ENCODE measurements at regions not wholly inside any gene's neighbourhood (a gene's known extent, or its start where the extent isn't known, plus 50 kb on each side); places are given as distances from the start of the nearest gene placed in this dataset.

DNA sequence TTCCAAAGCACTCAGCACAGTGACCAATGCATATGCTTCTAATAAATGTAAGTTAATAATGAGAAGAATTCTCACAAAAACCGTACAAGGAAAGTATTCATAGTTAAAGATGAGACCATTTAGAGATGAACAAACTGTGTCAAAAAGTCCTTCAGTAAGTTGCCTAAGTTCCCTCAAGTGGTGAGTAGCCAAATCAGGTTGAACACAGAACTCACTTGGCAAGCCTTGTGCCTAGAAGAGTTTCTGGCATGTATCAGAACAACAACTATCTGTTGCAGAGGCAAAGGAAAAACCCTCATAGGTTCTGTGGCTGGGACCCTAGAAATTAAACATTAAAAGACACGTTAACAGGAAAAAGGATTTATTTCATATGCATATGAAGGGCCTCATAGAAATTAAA is 129.6 kb upstream of the DOK5 start:
- H4K5ac ChIP-seq (ENCODE audit: insufficient read length, low read depth, low read length), result no peak overlapping the region
- H3K9me3 ChIP-seq (ENCODE audit: insufficient read depth in 2 of 2, low read depth in 1 of 2, low read length in 1 of 2), result no peaks in the 10 kb centered on the region
- no peak overlapping the region for H2BK15ac ChIP-seq (ENCODE audit: low read length)
- H2BK5ac ChIP-seq (ENCODE audit: low read depth, low read length), result peak overlapping the region; percentile 35; the same call in 1 of the 2 replicates
- H2BK12ac ChIP-seq (ENCODE audit: low read depth, low read length), result no peak overlapping the region
- H3K4me3 ChIP-seq (ENCODE audit: extremely low read depth in 1 of 4, insufficient read depth in 2 of 4, low read depth in 3 of 4, low read length in 4 of 4), result no peak overlapping the region
- H3K79me1 ChIP-seq (ENCODE audit: low read depth, low read length), result no peaks in the 10 kb centered on the region
- no peak overlapping the region for H4K8ac ChIP-seq (ENCODE audit: extremely low read depth, insufficient read depth, low read length)
- no peaks in the 10 kb centered on the region for H3K27me3 ChIP-seq (replicated peaks in 1 of 4; ENCODE audit: control insufficient read depth in 3 of 4, extremely low read depth in 1 of 4, insufficient read depth in 3 of 4, low read length in 3 of 4)
- no peak overlapping the region for H3K56ac ChIP-seq (replicated peaks; ENCODE audit: insufficient read length, low read depth, low read length)
- H3K4me2 ChIP-seq (ENCODE audit: insufficient read depth in 1 of 2, low read depth in 2 of 2, low read length in 2 of 2), result no peak overlapping the region
- FAIRE-seq (no peak), DNase-seq (ENCODE audit: low read depth in 1 of 2, low spot score in 2 of 2) (no peak)
- H3K23me2 ChIP-seq (ENCODE audit: low read depth, low read length), result no peaks in the 10 kb centered on the region
- ChIA-PET POLR2A (ENCODE audit: partially characterized antibody) (no interaction called here), CTCF (ENCODE audit: partially characterized antibody) (no interaction called here)
- H3K18ac ChIP-seq (ENCODE audit: extremely low read depth, low read length), result no peak overlapping the region
- no peaks in the 10 kb centered on the region for H4K20me1 ChIP-seq (replicated peaks in 1 of 2; ENCODE audit: control insufficient read depth in 1 of 2, insufficient read depth in 2 of 2, low read length in 2 of 2)
- H3K4me1 ChIP-seq (replicated peaks in 1 of 4; ENCODE audit: control insufficient read depth in 3 of 4, insufficient read depth in 4 of 4, low read length in 3 of 4), result peaks cover 0 to 9% (median 3%) of the 10 kb centered on the region in 4 experiments; a peak in 4 of 7 replicates
- peak overlapping the region; percentile 11; the same call in 1 of the 2 replicates for H2BK20ac ChIP-seq (ENCODE audit: low read length)
- no peak overlapping the region for H3K23ac ChIP-seq (ENCODE audit: insufficient read length)
- H3K9ac ChIP-seq (replicated peaks in 1 of 4; ENCODE audit: extremely low read depth in 1 of 4, low read depth in 3 of 4, low read length in 3 of 4), result no peak overlapping the region
- 51% methylated on average over 2 of the region's 2 CpGs; no CpG with 5 or more reads in 1 of the 2 experiments for WGBS, 2 experiments (ENCODE audit: extremely low coverage in 1 of 2, insufficient coverage in 1 of 2, insufficient read length in 1 of 2, insufficient replicate concordance in 2 of 2, low coverage in 1 of 2, low lambda C conversion rate in 2 of 2, missing lambda C conversion rate in 1 of 2)
- H4K91ac ChIP-seq (replicated peaks; ENCODE audit: insufficient read length, low read length), result no peak overlapping the region
- H3K4ac ChIP-seq (replicated peaks; ENCODE audit: insufficient read length, low read depth, low read length), result no peak overlapping the region
- TF ChIP-seq CREB1 (IDR thresholded peaks at IDR 0.05) (no peak), EZH2 (IDR thresholded peaks at IDR 0.05; ENCODE audit: low read depth, low read length, severe bottlenecking) (no peak), BACH1 (IDR thresholded peaks at IDR 0.05; ENCODE audit: low read length) (no peak), POLR2AphosphoS5 (IDR thresholded peaks at IDR 0.05; ENCODE audit: low read depth, low read length) (no peak), GABPA (IDR thresholded peaks at IDR 0.05; ENCODE audit: borderline replicate concordance, insufficient read depth, low read length) (no peak), KDM5A (IDR thresholded peaks at IDR 0.05; ENCODE audit: low read length) (no peak), SUZ12 (IDR thresholded peaks at IDR 0.05; ENCODE audit: low read length) (no peak), YY1 (IDR thresholded peaks at IDR 0.05; ENCODE audit: low read depth, low read length) (no peak), JUND (IDR thresholded peaks at IDR 0.05; ENCODE audit: low read length) (no peak), SIX5 (IDR thresholded peaks at IDR 0.05; ENCODE audit: low read depth, low read length) (no peak), SIN3A (conservative IDR thresholded peaks at IDR 0.05 in 1 of 2, IDR thresholded peaks at IDR 0.05 in 1 of 2; ENCODE audit: low read depth in 1 of 2, low read length in 2 of 2) (no peak)
- TF ChIP-seq, protein P1, sequence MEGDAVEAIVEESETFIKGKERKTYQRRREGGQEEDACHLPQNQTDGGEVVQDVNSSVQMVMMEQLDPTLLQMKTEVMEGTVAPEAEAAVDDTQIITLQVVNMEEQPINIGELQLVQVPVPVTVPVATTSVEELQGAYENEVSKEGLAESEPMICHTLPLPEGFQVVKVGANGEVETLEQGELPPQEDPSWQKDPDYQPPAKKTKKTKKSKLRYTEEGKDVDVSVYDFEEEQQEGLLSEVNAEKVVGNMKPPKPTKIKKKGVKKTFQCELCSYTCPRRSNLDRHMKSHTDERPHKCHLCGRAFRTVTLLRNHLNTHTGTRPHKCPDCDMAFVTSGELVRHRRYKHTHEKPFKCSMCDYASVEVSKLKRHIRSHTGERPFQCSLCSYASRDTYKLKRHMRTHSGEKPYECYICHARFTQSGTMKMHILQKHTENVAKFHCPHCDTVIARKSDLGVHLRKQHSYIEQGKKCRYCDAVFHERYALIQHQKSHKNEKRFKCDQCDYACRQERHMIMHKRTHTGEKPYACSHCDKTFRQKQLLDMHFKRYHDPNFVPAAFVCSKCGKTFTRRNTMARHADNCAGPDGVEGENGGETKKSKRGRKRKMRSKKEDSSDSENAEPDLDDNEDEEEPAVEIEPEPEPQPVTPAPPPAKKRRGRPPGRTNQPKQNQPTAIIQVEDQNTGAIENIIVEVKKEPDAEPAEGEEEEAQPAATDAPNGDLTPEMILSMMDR (IDR thresholded peaks at IDR 0.05; ENCODE audit: control extremely low read depth in 1 of 3, insufficient read depth in 1 of 3, low read depth in 1 of 3, low read length in 3 of 3), result no peak
- no peak overlapping the region for H3K27ac ChIP-seq (ENCODE audit: low read depth, low read length)
- H3K14ac ChIP-seq (ENCODE audit: insufficient read length), result no peak overlapping the region
- H3K36me3 ChIP-seq (ENCODE audit: control insufficient read depth in 2 of 4, insufficient read depth in 4 of 4, low read length in 3 of 4), result no peaks in the 10 kb centered on the region
- H2AFZ ChIP-seq (ENCODE audit: low read length), result no peak overlapping the region
- H2AK5ac ChIP-seq (ENCODE audit: low read depth, low read length), result no peak overlapping the region
- no peak overlapping the region for H2BK120ac ChIP-seq (replicated peaks; ENCODE audit: low read depth, low read length)
- H3K79me2 ChIP-seq (ENCODE audit: control insufficient read depth in 1 of 2, insufficient read depth in 2 of 2, low read length in 2 of 2), result no peaks in the 10 kb centered on the region

All from H1 (cell line).